ENCODE measurements at regions not wholly inside any gene's neighbourhood (a gene's known extent, or its start where the extent isn't known, plus 50 kb on each side); places are given as distances from the start of the nearest gene placed in this dataset.

- TF ChIP-seq POLR2AphosphoS5 (IDR thresholded peaks at IDR 0.05) (no peak), EP300 (IDR thresholded peaks at IDR 0.05) (no peak)
- TF ChIP-seq, protein P1, sequence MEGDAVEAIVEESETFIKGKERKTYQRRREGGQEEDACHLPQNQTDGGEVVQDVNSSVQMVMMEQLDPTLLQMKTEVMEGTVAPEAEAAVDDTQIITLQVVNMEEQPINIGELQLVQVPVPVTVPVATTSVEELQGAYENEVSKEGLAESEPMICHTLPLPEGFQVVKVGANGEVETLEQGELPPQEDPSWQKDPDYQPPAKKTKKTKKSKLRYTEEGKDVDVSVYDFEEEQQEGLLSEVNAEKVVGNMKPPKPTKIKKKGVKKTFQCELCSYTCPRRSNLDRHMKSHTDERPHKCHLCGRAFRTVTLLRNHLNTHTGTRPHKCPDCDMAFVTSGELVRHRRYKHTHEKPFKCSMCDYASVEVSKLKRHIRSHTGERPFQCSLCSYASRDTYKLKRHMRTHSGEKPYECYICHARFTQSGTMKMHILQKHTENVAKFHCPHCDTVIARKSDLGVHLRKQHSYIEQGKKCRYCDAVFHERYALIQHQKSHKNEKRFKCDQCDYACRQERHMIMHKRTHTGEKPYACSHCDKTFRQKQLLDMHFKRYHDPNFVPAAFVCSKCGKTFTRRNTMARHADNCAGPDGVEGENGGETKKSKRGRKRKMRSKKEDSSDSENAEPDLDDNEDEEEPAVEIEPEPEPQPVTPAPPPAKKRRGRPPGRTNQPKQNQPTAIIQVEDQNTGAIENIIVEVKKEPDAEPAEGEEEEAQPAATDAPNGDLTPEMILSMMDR (IDR thresholded peaks at IDR 0.05), result no peak
These were observed 455.0 kb downstream of the HAPSTR1 start for GRCh38 chr16:9546438-9546786.
